GM12891 (cell line): ENCODE measurements at regions not wholly inside any gene's neighbourhood (a gene's known extent, or its start where the extent isn't known, plus 50 kb on each side); places are given as distances from the start of the nearest gene placed in this dataset.

Experiments used
- POLR2A ChIP-seq: IDR thresholded peaks from 2 replicates; pipeline ENCODE4 v1.6.1; 2011; ENCODE audit warnings: low read depth, low read length, control low read depth
- POLR2AphosphoS5 ChIP-seq: IDR thresholded peaks from 2 replicates; pipeline ENCODE4 v1.6.1; 2011; ENCODE audit warnings: low read depth, low read length, control low read depth
- TAF1 ChIP-seq: IDR thresholded peaks from 2 replicates; pipeline ENCODE4 v1.6.1; 2011; ENCODE audit warnings: low read depth, low read length, control low read depth

- TF ChIP-seq POLR2AphosphoS5 (no peak), POLR2A (no peak), TAF1 (no peak)
Observed at GRCh38 chr15:100725121-100726069, 123.0 kb downstream of the ASB7 start.
